Gastrocnemius medialis (tissue), 4 donors: ENCODE measurements at regions not wholly inside any gene's neighbourhood (a gene's known extent, or its start where the extent isn't known, plus 50 kb on each side); places are given as distances from the start of the nearest gene placed in this dataset.
"Not testable (repeated sequence)": the region's sequence is repeated elsewhere in the genome, so short reads cannot be mapped to it uniquely, and the experiment has no call there.

ENCODE experiments used
- CTCF ChIP-seq, 5 experiments: fragments of 450-650 bp in 3 of 5; fragments of 200-600 bp in 2 of 5; sonication (generic) in 2 of 5; IDR thresholded peaks in 4 of 5; conservative IDR thresholded peaks in 1 of 5; 1 replicate in 4 of 5; 2 replicates in 1 of 5; pipeline ENCODE4 v1.5.1; 2016 to 2019; ENCODE audit warnings: antibody characterized with exemption in 5 of 5, mild to moderate bottlenecking in 3 of 5, moderate library complexity in 3 of 5
- POLR2A ChIP-seq, 2 donors: fragments of 450-650 bp; IDR thresholded peaks; one replicate each; pipeline ENCODE4 v1.6.1; 2017; ENCODE audit warnings: antibody characterized with exemption in 2 of 2, mild to moderate bottlenecking in 2 of 2, moderate library complexity in 2 of 2

GRCh38 chr21:9862456-9862855 is 658.9 kb upstream of the TPTE start:
- not testable (repeated sequence) for TF ChIP-seq CTCF (IDR thresholded peaks at IDR 0.05 in 4 of 5, conservative IDR thresholded peaks at IDR 0.05 in 1 of 5); POLR2A (IDR thresholded peaks at IDR 0.05)
